SU-DHL-6 (cell line): ENCODE measurements at regions not wholly inside any gene's neighbourhood (a gene's known extent, or its start where the extent isn't known, plus 50 kb on each side); places are given as distances from the start of the nearest gene placed in this dataset.

Experiments used
- EZH2phosphoT487 ChIP-seq: fragments of 200-600 bp; sonication (generic), shearing (Covaris generic); conservative IDR thresholded peaks from 2 replicates; pipeline ENCODE4 v1.6.1; 2018; ENCODE audit warnings: mild to moderate bottlenecking, antibody characterized with exemption, low read length, moderate library complexity, mixed read lengths
- TF ChIP-seq, protein P1 (sequence below): fragments of 200-600 bp; sonication (generic); IDR thresholded peaks from one replicate; pipeline ENCODE4 v1.5.1; 2017; ENCODE audit warnings: antibody characterized with exemption, mild to moderate bottlenecking, low read length, moderate library complexity; ENCODE audit not compliant: insufficient read depth, poor library complexity, severe bottlenecking

GRCh38 chr12:77342253-77342652 is 276.9 kb upstream of the E2F7 start:
- TF ChIP-seq, protein P1, sequence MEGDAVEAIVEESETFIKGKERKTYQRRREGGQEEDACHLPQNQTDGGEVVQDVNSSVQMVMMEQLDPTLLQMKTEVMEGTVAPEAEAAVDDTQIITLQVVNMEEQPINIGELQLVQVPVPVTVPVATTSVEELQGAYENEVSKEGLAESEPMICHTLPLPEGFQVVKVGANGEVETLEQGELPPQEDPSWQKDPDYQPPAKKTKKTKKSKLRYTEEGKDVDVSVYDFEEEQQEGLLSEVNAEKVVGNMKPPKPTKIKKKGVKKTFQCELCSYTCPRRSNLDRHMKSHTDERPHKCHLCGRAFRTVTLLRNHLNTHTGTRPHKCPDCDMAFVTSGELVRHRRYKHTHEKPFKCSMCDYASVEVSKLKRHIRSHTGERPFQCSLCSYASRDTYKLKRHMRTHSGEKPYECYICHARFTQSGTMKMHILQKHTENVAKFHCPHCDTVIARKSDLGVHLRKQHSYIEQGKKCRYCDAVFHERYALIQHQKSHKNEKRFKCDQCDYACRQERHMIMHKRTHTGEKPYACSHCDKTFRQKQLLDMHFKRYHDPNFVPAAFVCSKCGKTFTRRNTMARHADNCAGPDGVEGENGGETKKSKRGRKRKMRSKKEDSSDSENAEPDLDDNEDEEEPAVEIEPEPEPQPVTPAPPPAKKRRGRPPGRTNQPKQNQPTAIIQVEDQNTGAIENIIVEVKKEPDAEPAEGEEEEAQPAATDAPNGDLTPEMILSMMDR, result no peak
- no peak for TF ChIP-seq EZH2phosphoT487
